Body of pancreas (tissue), 4 donors: ENCODE measurements at regions not wholly inside any gene's neighbourhood (a gene's known extent, or its start where the extent isn't known, plus 50 kb on each side); places are given as distances from the start of the nearest gene placed in this dataset.

Experiments used
- ATAC-seq: fragments of 150-250 bp; one replicate; pipeline ENCODE4 v1.9.1; 2016
- DNase-seq, 4 donors: peaks; one replicate each; pipeline ENCODE4 v3.0.0-alpha.2; 2019
- H3K27ac ChIP-seq, 4 donors: fragments of 200-600 bp; sonication (generic); 1 replicate in 3 of 4; 2 replicates in 1 of 4; pipeline versions ENCODE4 v1.5.1 to v1.6.1; 2016 to 2019; ENCODE audit warnings: mild to moderate bottlenecking in 1 of 4, mixed read lengths in 1 of 4, moderate library complexity in 1 of 4
- H3K27me3 ChIP-seq, 2 donors: fragments of 200-600 bp; sonication (generic); one replicate each; pipeline ENCODE4 v1.6.0; 2016; ENCODE audit warnings: mild to moderate bottlenecking in 1 of 2
- H3K36me3 ChIP-seq, 2 donors: fragments of 200-600 bp; sonication (generic); replicated peaks in 1 of 2; 2 replicates each; pipeline ENCODE4 v1.5.1; 2016; ENCODE audit warnings: low read depth in 2 of 2; ENCODE audit not compliant: insufficient read depth in 1 of 2
- H3K4me1 ChIP-seq: fragments of 200-600 bp; sonication (generic); one replicate; pipeline ENCODE4 v1.6.0; 2016
- H3K4me3 ChIP-seq, 2 donors: fragments of 200-600 bp; sonication (generic); 1 replicate in 1 of 2; 2 replicates in 1 of 2; pipeline ENCODE4 v1.5.1; 2016 to 2019
- H3K9me3 ChIP-seq, 3 donors: fragments of 200-600 bp; sonication (generic); 1 replicate in 2 of 3; 2 replicates in 1 of 3; pipeline ENCODE4 v1.5.1; 2016
- CTCF ChIP-seq, 7 experiments: fragments of 450-650 bp in 4 of 7; fragments of 200-600 bp in 3 of 7; sonication (generic) in 3 of 7; IDR thresholded peaks; one replicate each; pipeline ENCODE4 v1.5.1; 2016 to 2019; ENCODE audit warnings: antibody characterized with exemption in 7 of 7
- POLR2A ChIP-seq, 3 donors: fragments of 450-650 bp; IDR thresholded peaks; one replicate each; pipeline ENCODE4 v1.6.1; 2016; ENCODE audit warnings: antibody characterized with exemption in 3 of 3, mild to moderate bottlenecking in 2 of 3
- WGBS, 2 donors: methylation state at CpG; one replicate each; pipeline ENCODE4 v1.1.5; 2017; 5-methylcytosine and 5-hydroxymethylcytosine counted together
- intact Hi-C: fragments of 100-400 bp; cut with DNase I; formaldehyde crosslinking; loops from one replicate; pipeline ENCODE4 v1.15.1; 2023

- ATAC-seq, result no peak
- no peak for TF ChIP-seq CTCF (IDR thresholded peaks at IDR 0.05)
- no peak for TF ChIP-seq POLR2A (IDR thresholded peaks at IDR 0.05)
- Histone ChIP-seq H3K9me3 (no peaks in the 10 kb centered on the region), H3K4me3 (no peak overlapping the region), H3K27me3 (no peaks in the 10 kb centered on the region), H3K27ac (no peak overlapping the region), H3K4me1 (no peaks in the 10 kb centered on the region), H3K36me3 (no peaks in the 10 kb centered on the region)
- 52 to 54% methylated on average over 2 of the region's 2 CpGs for WGBS, 2 donors
- intact Hi-C loops, result no loop called here
- DNase-seq, result no peak
Measured at GRCh38 chr5:147044572-147045273, 166.2 kb upstream of the PPP2R2B start.

- no peaks in the 10 kb centered on the region for H3K36me3 ChIP-seq
Measured at GRCh38 chr5:147045290-147045689, 166.7 kb upstream of the PPP2R2B start.

GRCh38 chr5:147046281-147046680 is 167.7 kb upstream of the PPP2R2B start:
- TF ChIP-seq CTCF (IDR thresholded peaks at IDR 0.05) (no peak), POLR2A (IDR thresholded peaks at IDR 0.05) (no peak)
- 70 to 71% methylated on average over 1 of the region's 1 CpG for whole genome bisulfite sequencing, 2 donors
- Histone ChIP-seq H3K4me1 (no peaks in the 10 kb centered on the region), H3K27ac (no peak overlapping the region), H3K36me3 (no peaks in the 10 kb centered on the region), H3K27me3 (no peaks in the 10 kb centered on the region), H3K9me3 (no peaks in the 10 kb centered on the region), H3K4me3 (no peak overlapping the region)
- intact Hi-C loops, result no loop called here
- ATAC-seq, result no peak
- DNase-seq, result no peak

More at GRCh38 chr5:147045290-147045689, 166.7 kb upstream of the PPP2R2B start:
- ATAC-seq (no peak), DNase-seq (no peak)
- Histone ChIP-seq H3K27me3 (no peaks in the 10 kb centered on the region), H3K4me1 (no peaks in the 10 kb centered on the region), H3K27ac (no peak overlapping the region), H3K4me3 (no peak overlapping the region), H3K9me3 (no peaks in the 10 kb centered on the region)
- intact Hi-C loops, result no loop called here
- WGBS, 2 donors, result 88 to 94% methylated on average over 3 of the region's 3 CpGs
- no peak for TF ChIP-seq POLR2A (IDR thresholded peaks at IDR 0.05)
- no peak for TF ChIP-seq CTCF (IDR thresholded peaks at IDR 0.05)

GRCh38 chr5:147046894-147047293 is 168.3 kb upstream of the PPP2R2B start:
- Histone ChIP-seq H3K27me3 (no peaks in the 10 kb centered on the region), H3K36me3 (no peaks in the 10 kb centered on the region), H3K4me1 (no peaks in the 10 kb centered on the region), H3K9me3 (no peaks in the 10 kb centered on the region), H3K4me3 (no peak overlapping the region), H3K27ac (no peak overlapping the region)
- DNase-seq (no peak), ATAC-seq (no peak)
- intact Hi-C loops, result no loop called here
- TF ChIP-seq POLR2A (IDR thresholded peaks at IDR 0.05) (no peak), CTCF (IDR thresholded peaks at IDR 0.05) (no peak)

- DNase-seq (no peak), ATAC-seq (no peak)
- no peak overlapping the region for H3K4me3 ChIP-seq
- no peak overlapping the region for H3K27ac ChIP-seq
- intact Hi-C loops, result no loop called here
- H3K27me3 ChIP-seq, result no peaks in the 10 kb centered on the region
- H3K36me3 ChIP-seq, result no peaks in the 10 kb centered on the region
- no peaks in the 10 kb centered on the region for H3K4me1 ChIP-seq
- no peaks in the 10 kb centered on the region for H3K9me3 ChIP-seq
- TF ChIP-seq POLR2A (IDR thresholded peaks at IDR 0.05) (no peak), CTCF (IDR thresholded peaks at IDR 0.05) (no peak)
- 67 to 78% methylated on average over 2 of the region's 2 CpGs for WGBS, 2 donors
Measured at GRCh38 chr5:147049764-147050163, 171.2 kb upstream of the PPP2R2B start.
